ENCODE measurements at regions not wholly inside any gene's neighbourhood (a gene's known extent, or its start where the extent isn't known, plus 50 kb on each side); places are given as distances from the start of the nearest gene placed in this dataset.

- no peak for TF ChIP-seq CTCF (conservative IDR thresholded peaks at IDR 0.05; ENCODE audit: low read depth, low read length)
- no peak for TF ChIP-seq CEBPB (IDR thresholded peaks at IDR 0.05; ENCODE audit: low read depth, low read length)
- no peak for TF ChIP-seq POLR2A (IDR thresholded peaks at IDR 0.05; ENCODE audit: low read depth, low read length)
- TF ChIP-seq BHLHE40 (IDR thresholded peaks at IDR 0.05; ENCODE audit: low read depth, low read length), result no peak
- TF ChIP-seq RAD21 (IDR thresholded peaks at IDR 0.05; ENCODE audit: low read length), result no peak
- no peak for TF ChIP-seq MAZ (IDR thresholded peaks at IDR 0.05; ENCODE audit: borderline replicate concordance, low read depth, low read length)
- TF ChIP-seq SMC3 (IDR thresholded peaks at IDR 0.05; ENCODE audit: low read depth, low read length), result no peak
- TF ChIP-seq RCOR1 (IDR thresholded peaks at IDR 0.05; ENCODE audit: insufficient replicate concordance, low read length), result no peak
These were observed 71.5 kb upstream of the COL21A1 start for GRCh38 chr6:56318851-56319250.

Measured in IMR-90 (cell line).